Uterus (tissue), 3 donors: ENCODE measurements at regions not wholly inside any gene's neighbourhood (a gene's known extent, or its start where the extent isn't known, plus 50 kb on each side); places are given as distances from the start of the nearest gene placed in this dataset.

Source experiments
- DNase-seq, 2 donors: peaks; one replicate each; pipeline ENCODE4 v3.0.0-alpha.2; 2019 to 2020
- H3K27ac ChIP-seq, 2 donors: fragments of 200-600 bp; sonication (generic); 1 replicate in 1 of 2; 2 replicates in 1 of 2; pipeline ENCODE4 v1.5.1; 2016 to 2018
- H3K27me3 ChIP-seq, 2 donors: fragments of 200-600 bp; sonication (generic); one replicate each; pipeline ENCODE4 v1.5.1; 2018 to 2019; ENCODE audit warnings: control low read depth in 1 of 2
- H3K36me3 ChIP-seq, 2 donors: fragments of 200-600 bp; sonication (generic); one replicate each; pipeline ENCODE4 v1.5.1; 2019; ENCODE audit warnings: control low read depth in 1 of 2
- H3K4me1 ChIP-seq, 2 donors: fragments of 200-600 bp; sonication (generic); one replicate each; pipeline ENCODE4 v1.5.1; 2018 to 2019; ENCODE audit warnings: control low read depth in 1 of 2
- H3K4me3 ChIP-seq, 2 donors: fragments of 200-600 bp; sonication (generic); 1 replicate in 1 of 2; 2 replicates in 1 of 2; pipeline ENCODE4 v1.5.1; 2018 to 2019; ENCODE audit warnings: mild to moderate bottlenecking in 1 of 2
- H3K9me3 ChIP-seq, 2 donors: fragments of 200-600 bp; sonication (generic); one replicate each; pipeline ENCODE4 v1.5.1; 2019; ENCODE audit warnings: control low read depth in 1 of 2
- POLR2A ChIP-seq, 2 donors: fragments of 450-650 bp; IDR thresholded peaks; one replicate each; pipeline ENCODE4 v1.6.1; 2016; ENCODE audit warnings: antibody characterized with exemption in 2 of 2, mild to moderate bottlenecking in 1 of 2, moderate library complexity in 1 of 2
- intact Hi-C: fragments of 100-400 bp; cut with DNase I; formaldehyde crosslinking; loops from one replicate; pipeline ENCODE4 v1.15.1; 2023; ENCODE audit warnings: low total_unique reads
- TF ChIP-seq, protein P1 (sequence below), 4 experiments: fragments of 200-600 bp in 2 of 4; fragments of 450-650 bp in 2 of 4; sonication (generic) in 2 of 4; IDR thresholded peaks; one replicate each; pipeline ENCODE4 v1.5.1; 2016 to 2019; ENCODE audit warnings: antibody characterized with exemption in 4 of 4, mild to moderate bottlenecking in 2 of 4, moderate library complexity in 1 of 4
- donor health status: DM: yes; HTN: yes; CAD: no.

DNA sequence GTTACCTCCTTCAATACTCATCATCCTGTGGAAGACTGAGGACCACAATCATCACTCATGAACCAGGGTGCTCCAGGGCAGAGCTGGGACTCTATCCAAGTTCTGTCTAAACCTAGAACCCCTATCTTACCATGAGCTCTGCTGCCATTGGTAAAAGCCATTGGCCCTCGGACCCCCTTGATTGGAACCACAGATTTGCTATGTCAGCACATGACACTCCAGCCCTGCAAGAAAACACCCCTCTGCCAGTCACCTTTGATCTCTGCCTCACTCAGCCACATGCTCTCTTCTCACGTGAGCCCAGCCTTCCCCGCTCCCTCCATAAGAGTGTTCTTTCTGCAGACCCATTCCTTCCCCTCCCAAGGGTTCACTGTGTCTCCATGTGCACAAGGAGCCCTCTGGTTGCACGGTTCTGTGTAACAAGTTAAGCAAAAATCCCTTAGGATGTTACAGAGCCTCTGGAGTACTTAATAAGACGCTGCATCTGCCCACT, 468.8 kb upstream of the DYNLRB2 start:
- TF ChIP-seq POLR2A (IDR thresholded peaks at IDR 0.05) = no peak
- TF ChIP-seq, protein P1, sequence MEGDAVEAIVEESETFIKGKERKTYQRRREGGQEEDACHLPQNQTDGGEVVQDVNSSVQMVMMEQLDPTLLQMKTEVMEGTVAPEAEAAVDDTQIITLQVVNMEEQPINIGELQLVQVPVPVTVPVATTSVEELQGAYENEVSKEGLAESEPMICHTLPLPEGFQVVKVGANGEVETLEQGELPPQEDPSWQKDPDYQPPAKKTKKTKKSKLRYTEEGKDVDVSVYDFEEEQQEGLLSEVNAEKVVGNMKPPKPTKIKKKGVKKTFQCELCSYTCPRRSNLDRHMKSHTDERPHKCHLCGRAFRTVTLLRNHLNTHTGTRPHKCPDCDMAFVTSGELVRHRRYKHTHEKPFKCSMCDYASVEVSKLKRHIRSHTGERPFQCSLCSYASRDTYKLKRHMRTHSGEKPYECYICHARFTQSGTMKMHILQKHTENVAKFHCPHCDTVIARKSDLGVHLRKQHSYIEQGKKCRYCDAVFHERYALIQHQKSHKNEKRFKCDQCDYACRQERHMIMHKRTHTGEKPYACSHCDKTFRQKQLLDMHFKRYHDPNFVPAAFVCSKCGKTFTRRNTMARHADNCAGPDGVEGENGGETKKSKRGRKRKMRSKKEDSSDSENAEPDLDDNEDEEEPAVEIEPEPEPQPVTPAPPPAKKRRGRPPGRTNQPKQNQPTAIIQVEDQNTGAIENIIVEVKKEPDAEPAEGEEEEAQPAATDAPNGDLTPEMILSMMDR (IDR thresholded peaks at IDR 0.05) = no peak
- intact Hi-C loops = no loop called here
- DNase-seq = no peak

DNA sequence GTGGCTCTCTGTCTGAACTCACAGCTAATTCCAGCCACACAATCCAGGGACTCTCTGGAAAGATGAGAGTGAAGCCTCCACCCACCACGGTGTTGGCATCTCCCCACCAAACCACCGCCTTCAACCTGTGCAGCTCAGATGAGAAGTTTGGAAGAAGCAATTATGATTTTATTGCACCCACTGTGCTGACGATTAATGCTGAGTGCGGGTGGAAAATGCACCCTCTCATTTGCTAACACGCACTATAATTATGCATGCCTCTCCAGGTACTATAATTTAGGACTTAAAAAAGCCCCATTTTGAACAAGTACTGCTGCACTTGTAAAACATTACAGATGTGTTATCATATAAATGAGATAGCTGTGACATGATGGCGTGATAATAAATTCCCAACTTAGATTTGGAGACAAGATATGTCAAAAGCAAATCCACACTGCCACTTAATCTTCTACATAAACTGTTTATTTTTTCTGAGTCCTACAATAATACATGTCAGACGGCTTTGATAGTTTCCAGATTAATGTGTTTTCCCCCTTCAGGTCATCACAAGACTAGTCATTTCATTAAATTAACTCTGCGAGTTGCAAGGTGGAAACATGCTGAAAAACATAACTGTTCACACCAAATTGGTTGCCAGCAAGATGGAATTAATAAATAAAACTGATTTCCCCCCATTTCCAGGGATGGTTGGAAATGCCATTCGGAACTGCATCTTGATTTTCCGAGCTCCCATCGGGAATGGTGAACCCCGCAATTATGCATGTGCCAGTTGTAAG, 466.5 kb upstream of the MAF start:
- DNase-seq = no peak
- H3K4me1 ChIP-seq = no peaks in the 10 kb centered on the region
- H3K4me3 ChIP-seq = no peak overlapping the region
- H3K27me3 ChIP-seq = no peaks in the 10 kb centered on the region
- TF ChIP-seq, protein P1 (IDR thresholded peaks at IDR 0.05) = no peak
- no peak for TF ChIP-seq POLR2A (IDR thresholded peaks at IDR 0.05)
- H3K27ac ChIP-seq = no peak overlapping the region
- H3K9me3 ChIP-seq = peaks cover 0 to 2% of the 10 kb centered on the region in 2 donors
- no peaks in the 10 kb centered on the region for H3K36me3 ChIP-seq
- intact Hi-C loops = no loop called here

More for the DNA sequence above, 468.8 kb upstream of the DYNLRB2 start:
- Histone ChIP-seq H3K4me3 (no peak overlapping the region), H3K36me3 (no peaks in the 10 kb centered on the region), H3K9me3 (peaks cover 0 to 2% of the 10 kb centered on the region in 2 donors), H3K27ac (no peak overlapping the region), H3K4me1 (no peaks in the 10 kb centered on the region), H3K27me3 (no peaks in the 10 kb centered on the region)

DNA sequence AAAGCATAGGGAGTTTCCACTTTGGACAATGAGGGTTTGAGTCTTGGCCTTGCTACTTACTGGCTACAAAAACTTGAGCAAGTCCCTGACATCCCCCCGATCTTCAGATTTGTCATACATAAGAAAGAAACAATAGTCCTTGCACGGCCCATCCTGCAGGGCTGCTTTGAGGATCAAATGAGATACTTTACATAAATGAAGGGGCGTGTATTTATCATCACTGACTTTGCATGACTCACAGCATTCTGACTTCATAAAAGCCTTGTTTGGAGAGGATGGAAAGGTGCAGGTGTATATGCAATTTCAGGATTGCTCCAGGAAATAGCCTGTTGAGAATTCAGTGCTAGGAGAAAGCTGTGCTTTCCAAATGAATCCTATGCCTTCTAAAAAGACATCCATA, 465.0 kb upstream of the MAF start:
- Histone ChIP-seq H3K27me3 (no peaks in the 10 kb centered on the region), H3K36me3 (no peaks in the 10 kb centered on the region), H3K4me3 (no peak overlapping the region), H3K9me3 (peaks cover 0 to 2% of the 10 kb centered on the region in 2 donors), H3K4me1 (no peaks in the 10 kb centered on the region), H3K27ac (no peak overlapping the region)
- intact Hi-C loops = no loop called here
- TF ChIP-seq, protein P1 (IDR thresholded peaks at IDR 0.05) = no peak
- no peak for TF ChIP-seq POLR2A (IDR thresholded peaks at IDR 0.05)
- no peak for DNase-seq

DNA sequence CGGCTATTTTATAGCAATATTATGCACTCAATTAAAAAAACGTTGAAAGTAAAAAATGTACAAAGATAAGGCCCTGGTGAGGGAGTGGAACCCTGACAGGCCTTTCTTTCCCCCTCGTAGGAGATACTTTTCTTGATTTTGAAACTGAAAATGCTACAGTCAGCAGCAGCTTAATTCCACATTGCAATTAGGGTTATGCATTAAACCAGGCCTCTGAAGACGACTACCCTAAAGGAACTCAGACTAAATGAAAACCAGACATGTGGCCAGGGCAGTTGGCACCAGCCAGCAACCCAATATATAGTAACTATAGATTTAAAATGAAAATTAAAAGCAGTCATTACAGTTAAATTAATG, 463.2 kb upstream of the MAF start:
- intact Hi-C loops = no loop called here
- H3K36me3 ChIP-seq = no peaks in the 10 kb centered on the region
- no peak overlapping the region for H3K4me3 ChIP-seq
- no peaks in the 10 kb centered on the region for H3K27me3 ChIP-seq
- peak overlapping the region; percentile 59 to 70 for H3K27ac ChIP-seq
- no peaks in the 10 kb centered on the region for H3K9me3 ChIP-seq
- no peaks in the 10 kb centered on the region for H3K4me1 ChIP-seq
- TF ChIP-seq POLR2A (IDR thresholded peaks at IDR 0.05) = no peak
- TF ChIP-seq, protein P1 (IDR thresholded peaks at IDR 0.05) = no peak
- DNase-seq = no peak

DNA sequence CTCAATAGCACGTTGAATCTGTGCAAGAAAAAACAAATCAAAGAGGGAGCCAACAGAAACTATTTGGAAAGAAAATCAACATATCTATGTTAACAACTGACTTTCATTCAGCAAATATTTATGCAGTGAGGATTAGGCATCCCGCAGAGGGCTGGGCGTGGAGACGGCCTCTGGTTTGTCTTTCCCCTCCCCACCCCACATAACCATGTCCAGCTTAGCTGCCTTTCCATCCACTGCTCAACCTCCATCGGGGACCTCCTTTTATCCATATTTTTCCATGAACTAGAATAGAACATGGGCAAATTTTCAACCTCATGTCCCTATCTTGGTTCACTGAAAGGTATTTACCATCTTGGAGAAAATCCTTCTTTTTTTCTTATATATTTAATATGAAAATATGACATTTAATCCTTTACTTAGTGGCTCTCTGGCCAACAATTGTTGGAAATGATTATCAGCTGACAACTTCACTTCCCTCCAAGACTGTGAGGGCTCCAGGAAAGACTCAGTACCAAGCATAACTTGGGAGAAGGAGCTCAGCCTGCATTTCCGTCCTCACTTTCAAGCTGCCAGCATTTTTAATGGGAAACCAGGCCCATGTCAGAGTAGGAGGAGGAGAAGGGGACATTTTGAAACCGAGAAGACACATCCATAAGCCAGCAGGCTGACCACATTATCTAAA, 462.6 kb upstream of the MAF start:
- Histone ChIP-seq H3K4me3 (no peak overlapping the region), H3K27ac (peak overlapping the region; percentile 59 to 70), H3K27me3 (no peaks in the 10 kb centered on the region), H3K4me1 (no peaks in the 10 kb centered on the region), H3K9me3 (no peaks in the 10 kb centered on the region), H3K36me3 (no peaks in the 10 kb centered on the region)
- TF ChIP-seq, protein P1 (IDR thresholded peaks at IDR 0.05) = no peak
- no peak for TF ChIP-seq POLR2A (IDR thresholded peaks at IDR 0.05)
- DNase-seq = peak in 1 of 2 donors; percentile 18
- intact Hi-C loops = no loop called here
